HTR-8/SVneo (cell line): ENCODE measurements at regions not wholly inside any gene's neighbourhood (a gene's known extent, or its start where the extent isn't known, plus 50 kb on each side); places are given as distances from the start of the nearest gene placed in this dataset.

Experiments
- DNase-seq: peaks from one replicate; pipeline ENCODE4 v3.0.0; 2011; ENCODE audit warnings: low spot score, mixed read lengths; ENCODE audit not compliant: insufficient read length
- FAIRE-seq: peaks from 2 replicates; lab custom pipeline; 2011; peaks lifted over from hg19 to GRCh38; lab: Jason Lieb, UNC

DNA sequence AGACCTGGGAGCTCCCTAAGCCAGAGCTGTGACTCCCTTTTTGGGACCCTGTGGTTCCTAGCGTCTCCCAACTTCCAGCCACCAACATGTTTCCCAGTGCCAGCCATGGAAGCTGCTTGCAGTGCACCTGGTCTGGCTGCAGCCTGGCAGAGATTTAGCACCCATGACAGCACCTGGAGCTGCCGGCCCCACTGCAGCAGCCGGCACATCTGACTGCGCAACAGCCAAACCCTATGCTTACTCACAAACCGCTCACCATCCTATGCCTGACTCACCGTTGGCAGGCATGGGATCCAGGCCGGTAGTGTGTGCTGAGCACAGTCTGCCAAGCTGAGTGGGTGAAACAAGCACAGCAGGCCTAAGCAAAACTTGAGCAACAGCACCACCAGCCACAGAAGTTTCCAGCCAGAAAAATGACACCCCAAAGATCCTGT, 435.9 kb upstream of the PRMT6 start:
- no peak for DNase-seq
- FAIRE-seq: no peak

GRCh38 chr1:106621853-106622252, 434.6 kb upstream of the PRMT6 start:
- DNase-seq: no peak
- FAIRE-seq: no peak

DNA sequence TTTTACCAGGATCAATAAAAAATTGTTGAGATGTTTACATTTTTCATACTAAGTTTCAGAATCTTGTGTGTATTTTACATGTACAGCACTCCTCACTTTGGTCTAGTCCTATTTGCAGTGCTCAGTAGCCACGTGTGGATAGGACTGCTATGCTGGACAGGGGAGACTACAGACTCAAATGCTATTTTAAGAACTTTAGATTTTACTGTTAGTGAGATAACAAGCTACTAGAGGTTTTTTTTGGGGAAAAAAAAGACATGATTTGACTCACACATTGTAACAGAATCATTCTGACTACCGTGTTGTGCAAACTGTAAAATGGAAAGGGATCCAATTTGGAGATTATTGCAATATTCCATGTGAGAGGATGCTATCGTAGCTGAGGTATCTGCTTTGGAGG, 418.9 kb upstream of the PRMT6 start:
- no peak for FAIRE-seq
- DNase-seq: no peak

GRCh38 chr1:106646261-106646784, 410.2 kb upstream of the PRMT6 start:
- DNase-seq (no peak), FAIRE-seq (no peak)

- FAIRE-seq (no peak), DNase-seq (no peak)
Observed at GRCh38 chr1:106646816-106647215, 409.7 kb upstream of the PRMT6 start.

DNA sequence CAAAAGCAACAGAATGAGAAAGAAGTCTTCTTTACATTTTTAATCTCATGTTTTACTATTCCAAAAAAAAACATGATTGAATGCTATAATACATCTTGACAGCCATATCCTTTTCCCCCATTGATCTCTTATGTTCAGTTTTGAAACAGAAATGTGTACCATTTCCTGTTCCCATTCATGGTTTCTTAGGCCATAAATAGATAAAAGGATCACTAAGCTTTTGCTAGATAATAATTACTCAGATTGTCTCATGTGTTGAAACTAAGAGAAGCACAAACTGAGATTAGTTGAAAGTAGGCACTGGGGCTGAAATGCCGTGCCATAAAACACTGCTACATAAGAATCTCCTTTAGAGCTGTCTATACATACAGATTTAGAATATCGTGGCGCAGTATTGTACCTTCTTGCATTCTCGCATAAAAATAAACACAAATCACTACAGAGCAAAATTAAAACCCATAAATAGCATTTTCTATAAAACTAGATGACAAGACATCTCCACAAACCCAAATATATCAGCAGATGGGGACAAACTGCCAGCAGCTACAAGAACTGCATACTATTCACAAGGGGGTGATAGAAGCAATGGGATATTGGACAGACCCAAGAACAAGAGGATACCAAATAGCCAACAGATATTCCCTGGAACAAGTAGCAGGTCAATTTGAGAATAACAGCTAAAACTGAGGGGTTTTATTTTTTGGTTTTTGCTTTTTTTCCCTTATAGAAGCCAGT, 405.3 kb upstream of the PRMT6 start:
- DNase-seq (no peak), FAIRE-seq (no peak)

DNA sequence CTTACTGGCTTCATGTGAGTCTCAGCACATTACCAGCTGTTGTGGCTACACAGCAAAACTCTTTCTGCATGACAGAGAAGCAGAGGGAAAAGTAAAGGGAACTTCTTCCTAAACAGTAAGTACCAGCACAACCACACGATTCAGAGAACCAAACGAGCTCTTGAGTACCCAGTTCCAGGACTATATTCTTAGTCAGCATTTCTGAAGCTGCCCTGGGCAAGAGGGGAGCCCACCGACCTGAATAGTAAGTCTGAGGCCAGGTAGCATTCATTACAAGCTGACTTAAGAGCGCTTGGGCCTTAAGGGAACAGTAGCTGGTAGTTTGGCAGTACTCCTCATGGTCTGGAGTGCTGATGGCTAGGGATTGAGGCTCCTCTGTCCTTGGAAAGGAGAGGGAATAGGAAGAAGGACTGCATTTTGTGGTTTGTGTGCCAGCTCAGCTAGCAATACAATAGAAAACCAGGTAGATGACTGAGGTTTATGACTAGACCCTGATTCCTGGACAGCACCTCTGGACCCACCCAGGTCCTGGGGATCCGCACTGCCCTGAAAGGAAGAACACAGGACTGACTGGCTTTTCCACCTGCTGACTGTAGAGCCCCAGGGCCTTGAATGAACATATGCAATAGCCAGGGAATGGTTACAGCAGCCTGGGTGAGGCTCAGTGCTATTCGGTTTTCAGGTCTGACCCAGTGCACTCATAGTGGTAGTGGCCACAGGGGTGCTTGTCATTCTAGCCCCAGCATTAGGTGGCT, 396.8 kb upstream of the PRMT6 start:
- no peak for DNase-seq
- FAIRE-seq: no peak

DNA sequence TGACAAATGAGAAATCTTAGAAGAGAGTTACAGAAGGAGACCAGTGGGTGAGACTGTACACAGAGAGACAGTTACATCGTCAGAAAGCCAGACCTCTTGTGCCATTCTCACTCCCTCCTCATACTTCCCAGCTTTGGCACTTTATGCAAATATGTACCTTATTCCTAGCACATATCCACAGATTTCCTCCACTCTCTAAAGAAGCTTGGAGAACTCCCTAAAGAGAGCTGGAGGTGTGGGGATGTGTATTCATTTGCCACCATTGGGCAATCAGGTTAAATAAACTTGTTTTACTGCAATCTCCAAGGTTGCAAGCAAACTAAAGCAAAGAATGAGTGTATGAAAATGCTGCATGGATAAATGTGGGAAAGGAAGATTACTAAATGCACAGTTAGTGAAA, 380.9 kb upstream of the PRMT6 start:
- DNase-seq (no peak), FAIRE-seq (no peak)

DNA sequence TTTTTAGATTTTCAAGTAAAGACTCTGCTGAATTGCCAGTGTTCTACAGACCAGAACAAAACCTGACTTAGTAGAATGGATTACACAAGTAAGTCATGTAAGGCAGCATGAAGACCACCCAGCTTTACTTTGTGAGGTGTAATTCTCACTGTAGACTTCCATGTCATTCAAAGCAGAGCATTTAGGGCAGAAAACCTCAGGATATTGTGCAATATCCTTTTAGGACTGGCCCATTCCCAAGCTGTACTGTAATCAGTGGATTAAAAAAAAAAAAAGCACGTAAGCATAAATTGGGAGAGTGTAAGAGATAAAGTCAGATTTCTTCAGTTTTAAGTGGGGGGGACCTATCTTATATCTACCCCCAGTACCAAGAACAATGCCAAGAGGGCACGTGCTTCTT, 380.5 kb upstream of the PRMT6 start:
- DNase-seq: no peak
- no peak for FAIRE-seq

DNA sequence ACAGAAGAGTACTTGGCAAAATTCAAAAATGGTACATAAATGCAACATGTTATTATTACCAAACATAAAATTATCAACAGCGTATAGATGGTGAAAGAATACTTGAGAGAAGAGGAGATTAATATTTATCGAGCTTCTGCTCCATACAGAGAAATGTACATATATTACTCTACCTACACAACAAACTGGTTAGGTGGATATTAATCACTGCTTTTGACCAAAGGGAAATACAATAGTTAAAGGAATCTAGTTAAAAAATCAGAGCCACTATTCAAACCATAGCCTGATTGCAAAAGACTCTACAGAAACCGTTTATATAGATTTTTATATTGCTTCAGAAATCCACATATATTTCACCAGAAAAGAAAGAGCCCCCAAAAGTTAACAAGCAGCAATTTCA, 379.3 kb upstream of the PRMT6 start:
- no peak for DNase-seq
- FAIRE-seq: no peak

DNA sequence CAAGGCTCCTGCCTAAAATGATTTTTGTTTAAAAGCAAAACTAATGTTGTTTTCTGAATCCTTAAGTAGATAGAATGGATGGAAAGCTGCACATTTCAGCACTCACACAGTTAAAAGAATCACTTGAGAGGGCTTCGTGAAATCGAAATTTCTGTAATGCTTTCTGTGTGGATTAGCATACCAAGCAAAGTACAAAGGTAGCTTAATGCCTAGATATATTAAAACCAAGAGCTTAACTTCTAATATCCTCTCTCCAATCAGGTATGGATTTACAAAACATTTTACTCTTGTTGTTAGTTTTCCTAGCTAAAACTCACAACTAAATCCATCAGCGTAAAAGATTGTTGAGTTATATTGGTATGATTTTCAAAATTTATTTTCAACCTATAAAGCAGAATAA, 378.8 kb upstream of the PRMT6 start:
- no peak for FAIRE-seq
- no peak for DNase-seq

DNA sequence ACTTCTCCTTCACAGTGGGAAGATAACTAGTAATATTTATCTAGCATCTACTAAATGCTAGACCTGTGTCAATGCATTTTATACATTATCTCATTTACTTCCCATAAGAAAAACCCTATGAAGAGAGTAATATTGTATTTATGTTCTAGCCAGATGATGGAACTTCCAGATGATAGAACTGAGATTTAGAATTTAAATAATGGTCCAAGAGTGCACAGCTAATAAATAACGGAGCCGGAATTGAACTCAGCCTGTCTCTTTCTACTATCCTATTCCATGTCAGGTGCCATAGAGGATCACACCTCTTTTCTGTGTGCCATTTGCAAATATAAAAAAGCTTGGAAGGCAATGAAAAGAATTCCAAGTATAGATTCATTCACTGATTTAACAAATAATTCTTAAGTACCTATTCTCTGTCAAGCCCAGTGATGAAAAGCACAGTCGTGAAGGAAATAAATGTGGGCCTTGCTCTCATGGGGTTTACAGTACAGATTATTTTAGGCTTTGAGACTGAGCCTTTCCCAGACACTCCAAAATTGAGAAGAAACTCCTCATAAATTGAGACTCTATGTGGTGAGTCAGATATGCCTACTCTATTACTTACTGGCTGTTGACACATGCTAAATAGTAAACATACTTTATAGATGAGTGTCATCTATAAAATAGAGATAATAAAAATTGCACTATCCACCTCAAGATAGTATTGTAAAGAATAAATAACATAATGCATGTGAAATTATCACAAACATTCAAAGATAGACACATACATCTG, 378.0 kb upstream of the PRMT6 start:
- FAIRE-seq: no peak
- no peak for DNase-seq

DNA sequence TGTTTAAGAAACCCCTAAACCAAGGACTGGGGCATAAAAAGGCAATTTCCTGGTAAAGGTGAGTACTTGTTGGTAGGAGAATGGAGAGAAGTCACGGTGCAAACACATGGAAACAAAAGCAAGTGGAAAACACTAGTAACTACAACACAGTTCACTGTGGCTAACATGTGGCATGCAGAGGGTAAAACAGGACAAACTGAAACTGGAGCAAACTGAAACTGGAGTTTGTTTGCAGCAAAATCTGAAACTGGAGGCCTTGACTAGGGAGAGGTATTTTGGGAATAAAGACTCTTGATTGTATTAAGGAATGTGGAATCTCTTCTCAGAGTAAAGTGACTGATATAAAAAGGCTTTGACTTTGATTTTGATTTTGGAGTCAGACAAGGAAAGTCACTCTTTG, 376.3 kb upstream of the PRMT6 start:
- no peak for FAIRE-seq

GRCh38 chr1:106680776-106681344, 375.6 kb upstream of the PRMT6 start:
- DNase-seq: no peak
- no peak for FAIRE-seq

More for the DNA sequence above, 376.3 kb upstream of the PRMT6 start:
- DNase-seq: no peak

DNA sequence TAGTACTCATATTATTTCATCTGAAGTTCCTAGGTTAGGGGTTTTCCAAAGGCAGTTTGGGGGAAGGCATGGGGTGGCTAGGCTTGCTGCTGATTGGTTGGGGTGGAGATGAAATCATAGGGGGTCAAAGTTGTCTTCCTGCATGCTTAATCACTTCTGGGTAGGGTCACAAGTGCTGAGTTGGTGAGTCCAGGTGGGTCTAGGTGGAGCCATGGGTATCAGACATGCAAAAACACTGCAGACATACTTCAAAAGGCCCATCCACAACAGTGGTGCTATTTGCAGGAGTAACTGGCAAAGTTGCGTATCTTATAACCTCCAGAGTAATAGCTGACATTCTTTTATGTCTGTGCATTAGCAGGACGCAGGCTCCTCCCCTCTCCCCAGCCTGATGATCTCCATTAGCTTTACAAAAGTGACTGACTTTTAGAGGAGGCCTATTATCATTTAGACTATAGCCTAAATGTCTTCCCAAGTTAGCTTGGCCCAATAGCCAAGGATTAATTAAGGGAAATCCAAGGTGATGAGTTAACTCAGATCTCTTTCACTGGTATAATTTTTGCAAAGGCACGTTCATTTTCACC, 374.4 kb upstream of the PRMT6 start:
- FAIRE-seq (no peak), DNase-seq (no peak)

DNA sequence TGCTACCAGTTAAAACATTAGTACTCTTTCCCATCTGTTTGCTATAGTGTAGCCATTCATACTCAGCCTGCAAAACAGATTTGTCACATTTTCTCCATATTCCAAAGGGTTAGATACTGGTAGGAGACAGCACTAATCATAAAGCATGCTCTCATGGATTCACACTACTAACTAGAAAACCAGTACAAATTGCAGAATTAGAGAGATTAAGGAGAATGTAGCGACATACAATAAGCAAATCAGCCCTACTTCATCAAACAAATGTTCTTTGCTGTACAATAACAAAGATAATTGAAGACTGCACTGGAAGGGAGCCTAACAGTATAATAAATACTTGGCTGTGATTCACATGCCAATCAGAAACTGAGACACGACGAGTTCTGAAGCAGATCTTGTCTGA, 368.0 kb upstream of the PRMT6 start:
- DNase-seq (no peak), FAIRE-seq (no peak)

GRCh38 chr1:106698660-106699059, 357.8 kb upstream of the PRMT6 start:
- DNase-seq (no peak), FAIRE-seq (no peak)

DNA sequence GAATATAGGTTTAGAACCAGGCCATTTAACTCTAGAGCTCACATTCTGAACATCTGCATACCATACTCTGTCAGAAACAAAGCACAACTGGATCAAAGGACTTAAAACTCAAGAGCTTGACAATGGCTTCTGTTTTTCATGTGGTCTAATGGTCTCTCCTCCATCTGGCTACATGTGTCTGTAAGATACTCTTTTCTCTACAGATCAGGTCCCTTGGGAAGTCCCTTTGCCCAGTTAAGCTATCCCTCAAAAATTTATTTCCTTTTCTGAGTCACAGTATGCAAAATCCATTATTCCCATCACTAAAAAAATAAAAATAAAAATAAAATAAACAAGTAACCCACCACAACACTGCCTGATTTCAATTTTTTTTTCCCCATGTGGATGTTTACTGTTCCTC, 357.0 kb upstream of the PRMT6 start:
- FAIRE-seq (no peak), DNase-seq (no peak)

GRCh38 chr1:106700211-106700610, 356.3 kb upstream of the PRMT6 start:
- no peak for FAIRE-seq
- DNase-seq: no peak

DNA sequence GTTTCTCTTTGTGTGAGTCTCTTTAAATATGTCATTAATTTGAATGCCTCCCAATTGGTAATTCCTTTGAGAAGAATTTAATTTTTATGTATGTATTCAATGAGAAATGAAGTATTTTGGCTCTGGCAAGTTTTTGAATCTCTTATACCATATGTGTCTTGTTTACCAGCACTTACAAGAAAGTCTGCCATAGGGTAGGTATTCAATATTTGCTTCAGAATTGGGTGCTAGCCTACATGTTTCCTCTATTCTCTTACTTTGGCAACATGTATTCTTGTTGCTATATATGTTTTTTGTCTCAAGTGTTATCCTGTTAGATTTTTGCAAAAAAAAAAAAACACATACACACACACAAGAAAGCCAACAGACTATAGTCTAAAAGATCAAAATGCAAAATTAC, 350.5 kb upstream of the PRMT6 start:
- FAIRE-seq (no peak), DNase-seq (no peak)
